Activated CD8-positive, alpha-beta memory T cell treated with anti-CD3 and anti-CD28 coated beads, Interleukin-2, amount 10 ng/mL, durations not matched to agents 7 days and 5 days (primary cell): ENCODE measurements at regions not wholly inside any gene's neighbourhood (a gene's known extent, or its start where the extent isn't known, plus 50 kb on each side); places are given as distances from the start of the nearest gene placed in this dataset.
"Not testable (repeated sequence)": the region's sequence is repeated elsewhere in the genome, so short reads cannot be mapped to it uniquely, and the experiment has no call there.

Experiments
- ATAC-seq: fragments of 150-1000 bp; cut with Tn5 transposase; one replicate; pipeline ENCODE4 v1.10.0; 2021; ENCODE audit warnings: moderate library complexity
- CTCF ChIA-PET: fragments of 350-600 bp; sonication (Branson Sonifier 250); formaldehyde crosslinking; loops from one replicate; lab custom pipeline; 2021; ENCODE audit warnings: antibody characterized with exemption; lab: Charles Lee
- DNase-seq: peaks from one replicate; pipeline ENCODE4 v3.0.0-alpha.2; 2020
- H3K27ac Mint-ChIP-seq: one replicate; pipeline ENCODE4 v1.8.0; 2021; ENCODE audit warnings: mild to moderate bottlenecking, mixed read lengths
- H3K27me3 Mint-ChIP-seq: one replicate; pipeline ENCODE4 v1.8.0; 2021; ENCODE audit warnings: mixed read lengths
- H3K36me3 Mint-ChIP-seq: one replicate; pipeline ENCODE4 v1.8.0; 2021; ENCODE audit warnings: mild to moderate bottlenecking, mixed read lengths
- H3K4me1 Mint-ChIP-seq: one replicate; pipeline ENCODE4 v1.8.0; 2021; ENCODE audit warnings: mixed read lengths
- H3K4me3 Mint-ChIP-seq: one replicate; pipeline ENCODE4 v1.8.0; 2021; ENCODE audit warnings: mild to moderate bottlenecking, moderate library complexity, mixed read lengths
- H3K9me3 Mint-ChIP-seq: one replicate; pipeline ENCODE4 v1.8.0; 2022; ENCODE audit warnings: low read depth, mixed read lengths

- no peaks in the 10 kb centered on the region for H3K27me3 Mint-ChIP-seq
- no peak for DNase-seq
- CTCF ChIA-PET = no interaction called here
- H3K9me3 Mint-ChIP-seq = no peaks in the 10 kb centered on the region
- no peaks in the 10 kb centered on the region for H3K4me1 Mint-ChIP-seq
- no peak overlapping the region for H3K4me3 Mint-ChIP-seq
- H3K27ac Mint-ChIP-seq = no peak overlapping the region
- no peaks in the 10 kb centered on the region for H3K36me3 Mint-ChIP-seq
- ATAC-seq = no peak
These were observed 68.2 kb downstream of the ATP23 start for GRCh38 chr12:58009405-58010195.

GRCh38 chr12:58011676-58012075, 70.3 kb downstream of the ATP23 start:
- H3K27me3 Mint-ChIP-seq = no peaks in the 10 kb centered on the region

GRCh38 chr12:58022379-58023020, 81.1 kb downstream of the ATP23 start:
- CTCF ChIA-PET, H3K27ac Mint-ChIP-seq: not testable (repeated sequence)

More at GRCh38 chr12:58011676-58012075, 70.3 kb downstream of the ATP23 start:
- Mint-ChIP-seq H3K9me3 (no peaks in the 10 kb centered on the region), H3K4me1 (no peaks in the 10 kb centered on the region), H3K36me3 (no peaks in the 10 kb centered on the region), H3K27ac (no peak overlapping the region), H3K4me3 (no peak overlapping the region)
- CTCF ChIA-PET = no interaction called here
- no peak for DNase-seq
- ATAC-seq = no peak

GRCh38 chr12:58025431-58025830, 84.1 kb downstream of the ATP23 start:
- no peaks in the 10 kb centered on the region for H3K36me3 Mint-ChIP-seq
- ATAC-seq (no peak), DNase-seq (no peak)
- H3K27ac Mint-ChIP-seq = no peak overlapping the region
- no peaks in the 10 kb centered on the region for H3K4me1 Mint-ChIP-seq
- peaks cover 3% of the 10 kb centered on the region for H3K27me3 Mint-ChIP-seq
- peaks cover 2% of the 10 kb centered on the region for H3K9me3 Mint-ChIP-seq
- no peak overlapping the region for H3K4me3 Mint-ChIP-seq
- CTCF ChIA-PET = no interaction called here

More at GRCh38 chr12:58022379-58023020, 81.1 kb downstream of the ATP23 start:
- H3K36me3 Mint-ChIP-seq, H3K27me3 Mint-ChIP-seq, H3K4me1 Mint-ChIP-seq, H3K4me3 Mint-ChIP-seq, DNase-seq, ATAC-seq, H3K9me3 Mint-ChIP-seq: not testable (repeated sequence)

DNA sequence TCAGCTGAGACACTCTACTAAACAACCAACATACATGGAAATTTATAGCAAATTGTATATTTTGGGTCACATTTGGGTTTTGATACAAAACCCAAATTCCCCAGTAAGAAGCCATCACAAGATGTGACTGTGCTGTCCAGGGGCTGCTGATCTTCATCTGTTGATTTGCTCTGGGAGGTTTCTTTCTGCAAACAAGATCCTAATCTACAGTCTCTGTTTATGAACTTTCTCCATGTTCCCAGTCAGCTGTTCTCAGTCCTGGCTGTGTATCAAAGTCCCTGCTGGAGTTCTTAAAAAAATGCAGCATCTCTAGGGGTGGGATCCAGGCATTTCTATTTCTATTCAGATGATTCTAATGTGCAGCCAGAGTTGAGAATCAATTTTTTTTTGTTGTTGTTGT, 85.1 kb downstream of the ATP23 start:
- Mint-ChIP-seq H3K27me3 (peaks cover 3% of the 10 kb centered on the region), H3K27ac (no peak overlapping the region), H3K9me3 (peaks cover 2% of the 10 kb centered on the region), H3K4me3 (no peak overlapping the region), H3K36me3 (no peaks in the 10 kb centered on the region), H3K4me1 (no peaks in the 10 kb centered on the region)
- CTCF ChIA-PET = no interaction called here
- DNase-seq = no peak
- ATAC-seq = no peak

- H3K36me3 Mint-ChIP-seq = no peaks in the 10 kb centered on the region
These were observed 85.8 kb downstream of the ATP23 start for GRCh38 chr12:58026897-58027891.

DNA sequence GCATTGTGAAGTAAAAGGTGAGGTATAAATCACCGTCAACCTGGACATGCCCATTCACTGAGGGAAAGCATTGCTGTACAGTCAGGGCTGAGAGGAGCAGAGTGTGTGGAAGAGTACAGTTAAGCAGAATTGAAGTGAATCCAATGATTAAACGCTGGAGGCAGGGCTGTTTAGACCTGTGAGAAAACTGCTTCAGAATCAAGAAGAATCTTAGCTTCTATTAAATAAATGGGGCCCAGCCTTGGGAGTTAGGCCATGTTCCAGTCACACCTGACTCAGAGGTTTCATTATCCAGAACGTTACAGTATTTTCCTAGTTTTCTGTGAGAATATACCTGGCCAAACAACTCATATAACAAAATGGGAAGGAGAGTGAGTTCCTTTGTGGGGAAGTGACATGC, 86.9 kb downstream of the ATP23 start:
- no peak for ATAC-seq
- H3K4me1 Mint-ChIP-seq = no peaks in the 10 kb centered on the region
- CTCF ChIA-PET = no interaction called here

More at GRCh38 chr12:58026897-58027891, 85.8 kb downstream of the ATP23 start:
- DNase-seq (no peak), ATAC-seq (no peak)
- Mint-ChIP-seq H3K4me1 (no peaks in the 10 kb centered on the region), H3K9me3 (peaks cover 4% of the 10 kb centered on the region), H3K4me3 (no peak overlapping the region), H3K27ac (no peak overlapping the region), H3K27me3 (peaks cover 3% of the 10 kb centered on the region)
- CTCF ChIA-PET = no interaction called here

DNA sequence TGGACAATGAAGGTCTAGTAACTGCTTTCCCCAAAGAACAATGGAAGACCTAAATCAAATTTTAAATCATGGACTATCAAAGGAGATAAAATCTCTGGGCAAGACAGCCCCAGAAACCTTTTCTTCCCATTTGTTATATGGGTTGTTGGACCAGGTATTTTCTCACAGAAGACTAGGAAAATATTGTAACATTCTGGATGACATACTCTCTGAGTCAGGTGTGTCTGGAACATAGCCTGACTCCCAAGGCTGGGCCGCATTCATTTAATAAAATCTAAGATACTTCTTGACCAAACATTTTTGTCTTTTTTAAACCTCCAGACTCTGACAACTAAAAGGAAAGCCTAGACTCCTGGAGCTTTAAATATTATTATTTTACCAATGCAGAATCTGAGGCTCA, 87.9 kb downstream of the ATP23 start:
- no peaks in the 10 kb centered on the region for H3K36me3 Mint-ChIP-seq
- H3K4me3 Mint-ChIP-seq = no peak overlapping the region
- ATAC-seq (no peak), DNase-seq (no peak)
- H3K27me3 Mint-ChIP-seq = peaks cover 3% of the 10 kb centered on the region
- peaks cover 4% of the 10 kb centered on the region for H3K9me3 Mint-ChIP-seq
- H3K27ac Mint-ChIP-seq = no peak overlapping the region
- no peaks in the 10 kb centered on the region for H3K4me1 Mint-ChIP-seq
- CTCF ChIA-PET = no interaction called here

More for the DNA sequence above, 86.9 kb downstream of the ATP23 start:
- Mint-ChIP-seq H3K4me3 (no peak overlapping the region), H3K9me3 (peaks cover 4% of the 10 kb centered on the region), H3K27ac (no peak overlapping the region), H3K27me3 (peaks cover 3% of the 10 kb centered on the region), H3K36me3 (no peaks in the 10 kb centered on the region)
- no peak for DNase-seq

GRCh38 chr12:58030566-58031279, 89.4 kb downstream of the ATP23 start:
- Mint-ChIP-seq H3K27ac (no peak overlapping the region), H3K4me3 (no peak overlapping the region), H3K4me1 (no peaks in the 10 kb centered on the region), H3K36me3 (no peaks in the 10 kb centered on the region), H3K27me3 (peaks cover 3% of the 10 kb centered on the region), H3K9me3 (peaks cover 5% of the 10 kb centered on the region)
- ATAC-seq (no peak), DNase-seq (no peak)
- CTCF ChIA-PET = no interaction called here

GRCh38 chr12:58032156-58032555, 90.8 kb downstream of the ATP23 start:
- Mint-ChIP-seq H3K27me3 (peaks cover 3% of the 10 kb centered on the region), H3K4me1 (no peaks in the 10 kb centered on the region), H3K9me3 (peaks cover 13% of the 10 kb centered on the region), H3K4me3 (no peak overlapping the region), H3K27ac (no peak overlapping the region), H3K36me3 (no peaks in the 10 kb centered on the region)
- CTCF ChIA-PET = no interaction called here
- DNase-seq (no peak), ATAC-seq (no peak)

DNA sequence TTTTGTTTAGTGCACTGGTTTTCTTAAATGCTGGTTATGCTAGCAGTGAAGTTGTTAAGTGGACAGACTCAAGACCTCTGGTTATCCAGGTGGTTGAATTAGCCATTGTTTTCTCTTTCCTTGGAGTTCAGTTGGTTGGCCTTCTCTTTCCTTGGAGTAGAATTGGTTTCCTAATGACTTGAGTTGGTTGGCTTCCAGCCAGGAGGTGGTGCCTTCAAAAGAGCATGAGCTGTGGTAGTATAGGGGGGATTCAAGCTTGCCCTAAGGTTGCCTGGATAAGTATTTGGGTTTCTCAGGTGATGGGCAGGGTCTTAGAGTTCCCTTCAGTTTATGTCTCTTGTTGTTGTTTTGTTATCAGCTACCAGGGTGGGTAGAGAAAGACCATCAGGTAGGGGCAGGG, 92.5 kb downstream of the ATP23 start:
- CTCF ChIA-PET = no interaction called here
- ATAC-seq (no peak), DNase-seq (no peak)
- peaks cover 13% of the 10 kb centered on the region for H3K9me3 Mint-ChIP-seq
- H3K4me1 Mint-ChIP-seq = no peaks in the 10 kb centered on the region
- no peak overlapping the region for H3K4me3 Mint-ChIP-seq
- H3K27ac Mint-ChIP-seq = no peak overlapping the region
- H3K27me3 Mint-ChIP-seq = peaks cover 3% of the 10 kb centered on the region
- H3K36me3 Mint-ChIP-seq = no peaks in the 10 kb centered on the region

GRCh38 chr12:58034311-58034710, 92.9 kb downstream of the ATP23 start:
- DNase-seq (no peak), ATAC-seq (no peak)
- CTCF ChIA-PET = no interaction called here
- no peaks in the 10 kb centered on the region for H3K4me1 Mint-ChIP-seq
- H3K4me3 Mint-ChIP-seq = no peak overlapping the region
- H3K27ac Mint-ChIP-seq = no peak overlapping the region
- no peaks in the 10 kb centered on the region for H3K27me3 Mint-ChIP-seq
- no peaks in the 10 kb centered on the region for H3K36me3 Mint-ChIP-seq
- peaks cover 13% of the 10 kb centered on the region for H3K9me3 Mint-ChIP-seq

DNA sequence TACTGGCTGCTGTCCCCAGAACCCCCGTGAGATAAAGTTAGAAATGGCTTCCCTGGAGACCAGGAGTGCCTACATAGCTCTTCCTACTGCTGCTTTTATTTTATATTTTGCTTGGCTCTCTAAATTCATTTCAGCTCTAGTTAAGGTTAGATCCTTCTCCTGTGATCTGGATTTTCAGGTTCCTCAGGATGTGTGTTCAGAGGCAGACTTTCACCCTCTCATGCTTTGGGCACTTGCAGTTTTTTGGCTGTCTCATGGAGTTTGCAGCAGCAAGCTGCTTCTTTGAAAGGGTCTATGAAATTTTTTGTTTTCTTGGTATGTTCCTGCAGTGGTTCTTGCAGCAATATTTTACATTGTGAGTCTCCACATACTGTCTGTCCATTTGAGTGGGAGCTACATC, 93.3 kb downstream of the ATP23 start:
- no peak for ATAC-seq
- Mint-ChIP-seq H3K27me3 (no peaks in the 10 kb centered on the region), H3K4me3 (no peak overlapping the region), H3K27ac (no peak overlapping the region), H3K36me3 (no peaks in the 10 kb centered on the region), H3K9me3 (peaks cover 13% of the 10 kb centered on the region), H3K4me1 (no peaks in the 10 kb centered on the region)
- CTCF ChIA-PET = no interaction called here
- DNase-seq = no peak
